HEK293 (cell line): ENCODE measurements at regions not wholly inside any gene's neighbourhood (a gene's known extent, or its start where the extent isn't known, plus 50 kb on each side); places are given as distances from the start of the nearest gene placed in this dataset.
"Not testable (repeated sequence)": the region's sequence is repeated elsewhere in the genome, so short reads cannot be mapped to it uniquely, and the experiment has no call there.

Experiments used
- BCL11A ChIP-seq: fragments of 450-650 bp; formaldehyde crosslinking; IDR thresholded peaks from 2 replicates; pipeline ENCODE4 v1.5.1; 2016; ENCODE audit warnings: low read depth, missing biosample characterization, missing genetic modification characterization
- BCL11B ChIP-seq: fragments of 450-650 bp; formaldehyde crosslinking; IDR thresholded peaks from 2 replicates; pipeline ENCODE4 v1.5.1; 2016; ENCODE audit warnings: low read depth, missing biosample characterization, missing genetic modification characterization
- CTCF ChIP-seq: fragments of 450-650 bp; formaldehyde crosslinking; IDR thresholded peaks from 2 replicates; pipeline ENCODE4 v1.5.1; 2016; ENCODE audit warnings: missing biosample characterization, missing genetic modification characterization
- ZNF571 ChIP-seq: fragments of 450-650 bp; formaldehyde crosslinking; IDR thresholded peaks from 2 replicates; pipeline ENCODE4 v1.5.0; 2017; ENCODE audit warnings: missing biosample characterization, missing genetic modification characterization
- ZNF580 ChIP-seq: fragments of 450-650 bp; formaldehyde crosslinking; IDR thresholded peaks from 2 replicates; pipeline ENCODE4 v1.5.1; 2016; ENCODE audit warnings: missing biosample characterization, missing genetic modification characterization
- ZNF792 ChIP-seq: fragments of 450-650 bp; formaldehyde crosslinking; IDR thresholded peaks from 2 replicates; pipeline ENCODE4 v1.5.1; 2016; ENCODE audit warnings: missing biosample characterization, missing genetic modification characterization

- TF ChIP-seq ZNF792 (tag by site-specific recombination); ZNF580 (tag by site-specific recombination); BCL11A; BCL11B (tag by site-specific recombination); CTCF (tag by site-specific recombination); ZNF571 (tag by site-specific recombination): not testable (repeated sequence)
Observed at GRCh38 chr1:185429668-185430067, 112.6 kb upstream of the IVNS1ABP start.
